GM12872 (cell line): ENCODE measurements at regions not wholly inside any gene's neighbourhood (a gene's known extent, or its start where the extent isn't known, plus 50 kb on each side); places are given as distances from the start of the nearest gene placed in this dataset.

Experiments used
- CTCF ChIP-seq: IDR thresholded peaks from 3 replicates; pipeline ENCODE4 v1.5.1; 2011; ENCODE audit warnings: low read depth, mild to moderate bottlenecking, low read length, moderate library complexity; ENCODE audit not compliant: insufficient read depth

DNA sequence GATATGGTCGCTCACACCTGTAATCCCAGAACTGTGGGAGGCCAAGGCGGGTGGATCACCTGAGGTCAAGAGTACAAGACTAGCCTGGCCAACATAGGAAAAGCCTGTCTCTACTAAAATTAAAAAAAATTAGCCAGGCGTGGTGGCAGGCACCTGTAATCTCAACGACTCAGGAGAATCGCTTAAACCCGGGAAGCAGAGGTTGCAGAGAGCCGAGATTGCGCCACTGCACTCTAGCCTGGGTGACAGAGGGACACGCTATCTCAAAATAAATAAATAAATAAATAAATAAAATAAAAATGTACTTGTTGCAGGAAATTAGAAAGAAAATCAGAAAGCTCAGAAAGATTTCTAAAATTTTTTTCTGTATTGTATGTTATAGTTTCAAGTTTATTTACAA, 113.9 kb downstream of the LITAF start:
- TF ChIP-seq CTCF: no peak

- no peak for TF ChIP-seq CTCF
Observed at GRCh38 chr16:11473728-11474127, 113.0 kb downstream of the LITAF start.

GRCh38 chr16:11474617-11475291, 112.0 kb downstream of the LITAF start:
- TF ChIP-seq CTCF: no peak

GRCh38 chr16:11475896-11476630, 110.7 kb downstream of the LITAF start:
- TF ChIP-seq CTCF: no peak

GRCh38 chr16:11476676-11477075, 110.0 kb downstream of the LITAF start:
- no peak for TF ChIP-seq CTCF

DNA sequence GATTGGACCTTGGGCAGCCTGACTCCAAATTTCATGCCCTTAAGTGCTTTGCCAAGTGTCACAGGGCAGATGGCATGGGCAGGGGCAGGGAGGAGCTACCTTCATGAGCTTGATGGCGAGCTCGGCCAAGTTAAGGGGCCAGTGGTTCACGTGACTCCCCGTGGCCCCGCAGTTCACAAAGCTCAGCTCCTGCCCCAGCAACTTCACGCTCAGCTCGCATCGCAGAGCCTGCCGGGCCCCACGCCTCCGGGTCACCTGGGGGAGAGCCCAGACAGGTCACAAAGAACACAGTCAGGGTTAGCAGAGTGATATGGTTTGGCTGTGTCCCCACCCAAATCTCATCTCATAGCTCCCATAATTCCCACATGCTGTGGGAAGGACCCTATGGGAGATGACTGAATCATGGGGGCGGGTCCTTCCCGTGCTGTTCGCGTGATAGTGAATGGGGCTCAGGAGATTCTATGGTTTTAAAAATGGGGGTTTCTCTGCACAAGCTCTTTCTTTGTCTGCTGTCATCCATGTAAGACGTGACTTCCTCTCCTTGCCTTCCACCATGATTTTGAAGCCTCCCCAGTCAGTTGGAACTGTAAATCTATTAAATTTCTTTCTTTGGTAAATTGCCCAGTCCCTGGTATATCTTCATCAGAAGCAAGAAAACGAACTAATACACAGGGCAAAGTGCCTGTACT, 108.1 kb downstream of the LITAF start:
- TF ChIP-seq CTCF: no peak

DNA sequence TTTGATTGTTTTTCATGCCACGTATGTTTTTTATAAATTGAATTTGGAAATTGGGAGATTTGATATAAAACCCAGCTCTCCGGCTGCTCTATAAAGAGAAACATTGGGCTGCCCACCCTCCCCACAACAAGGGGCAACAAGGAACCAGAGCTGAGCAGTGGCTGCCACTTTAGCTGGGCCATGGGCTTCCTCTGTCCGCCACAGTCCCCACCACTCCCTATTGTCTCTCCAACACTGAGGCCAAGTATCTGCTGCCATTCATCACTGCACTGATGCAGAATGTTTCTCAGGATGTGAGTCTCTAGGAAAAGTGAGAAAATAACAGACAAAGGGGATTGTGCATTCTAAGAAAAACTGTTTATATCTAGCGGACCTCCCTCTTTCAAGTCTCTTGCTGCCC, 106.8 kb downstream of the LITAF start:
- TF ChIP-seq CTCF: no peak
